ENCODE measurements at regions not wholly inside any gene's neighbourhood (a gene's known extent, or its start where the extent isn't known, plus 50 kb on each side); places are given as distances from the start of the nearest gene placed in this dataset.

DNA sequence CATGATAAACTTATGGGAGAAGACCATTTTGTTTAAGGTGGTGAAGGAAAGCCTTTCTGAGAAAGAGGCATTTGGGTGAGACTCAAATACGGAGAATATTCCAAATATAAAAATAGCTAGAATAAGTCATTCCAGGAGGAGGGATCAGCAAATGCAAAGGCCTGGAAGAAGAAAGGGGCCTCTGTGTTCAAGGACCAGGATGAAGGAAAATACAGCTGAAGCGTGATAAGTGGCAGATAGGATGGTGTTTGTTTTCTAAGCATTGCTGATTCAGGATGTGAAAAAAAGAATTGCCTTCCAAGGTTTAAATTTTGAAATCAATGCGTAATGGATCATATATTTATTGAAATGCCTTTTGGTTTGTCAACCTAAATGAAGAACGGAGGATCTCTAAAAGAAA, 59.4 kb upstream of the CAST start:
- H3K18ac ChIP-seq (ENCODE audit: extremely low read depth, low read length) = no peak overlapping the region
- no peak overlapping the region for H3K9ac ChIP-seq (replicated peaks in 1 of 4; ENCODE audit: extremely low read depth in 1 of 4, low read depth in 3 of 4, low read length in 3 of 4)
- H3K4me1 ChIP-seq (replicated peaks in 1 of 4; ENCODE audit: control insufficient read depth in 3 of 4, insufficient read depth in 4 of 4, low read length in 3 of 4) = peaks cover 0 to 5% (median 0%) of the 10 kb centered on the region in 4 experiments; a peak in 1 of 7 replicates
- ChIA-PET CTCF (ENCODE audit: partially characterized antibody) (interaction anchor here (0.6 to 7.1 kb wide), 33 partner anchors 10 to 748 kb away, joined by 3 to 118 read pairs (median 4); partner anchors contain the start of gene PCSK1), POLR2A (ENCODE audit: partially characterized antibody) (no interaction called here)
- no peak overlapping the region for H3K14ac ChIP-seq (ENCODE audit: insufficient read length)
- H3K79me2 ChIP-seq (ENCODE audit: control insufficient read depth in 1 of 2, insufficient read depth in 2 of 2, low read length in 2 of 2) = no peaks in the 10 kb centered on the region
- no peak overlapping the region for H3K4me2 ChIP-seq (ENCODE audit: insufficient read depth in 1 of 2, low read depth in 2 of 2, low read length in 2 of 2)
- DNase-seq (ENCODE audit: low read depth in 1 of 2, low spot score in 2 of 2) (no peak), FAIRE-seq (no peak)
- H4K91ac ChIP-seq (replicated peaks; ENCODE audit: insufficient read length, low read length) = no peak overlapping the region
- peaks cover 0 to 3% of the 10 kb centered on the region in 2 experiments; a peak in 1 of 4 replicates for H3K9me3 ChIP-seq (ENCODE audit: insufficient read depth in 2 of 2, low read depth in 1 of 2, low read length in 1 of 2)
- no peaks in the 10 kb centered on the region for H3K27me3 ChIP-seq (replicated peaks in 1 of 4; ENCODE audit: control insufficient read depth in 3 of 4, extremely low read depth in 1 of 4, insufficient read depth in 3 of 4, low read length in 3 of 4)
- WGBS, 2 experiments (ENCODE audit: extremely low coverage in 1 of 2, insufficient coverage in 1 of 2, insufficient read length in 1 of 2, insufficient replicate concordance in 2 of 2, low coverage in 1 of 2, low lambda C conversion rate in 2 of 2, missing lambda C conversion rate in 1 of 2) = 92% methylated on average over 4 of the region's 4 CpGs; no CpG with 5 or more reads in 1 of the 2 experiments
- H2BK20ac ChIP-seq (ENCODE audit: low read length) = no peak overlapping the region
- no peak overlapping the region for H3K23ac ChIP-seq (ENCODE audit: insufficient read length)
- H3K23me2 ChIP-seq (ENCODE audit: low read depth, low read length) = no peaks in the 10 kb centered on the region
- H3K4ac ChIP-seq (replicated peaks; ENCODE audit: insufficient read length, low read depth, low read length) = no peak overlapping the region
- no peak overlapping the region for H4K8ac ChIP-seq (ENCODE audit: extremely low read depth, insufficient read depth, low read length)
- H2BK12ac ChIP-seq (ENCODE audit: low read depth, low read length) = no peak overlapping the region
- no peak overlapping the region for H2BK15ac ChIP-seq (ENCODE audit: low read length)
- no peaks in the 10 kb centered on the region for H4K20me1 ChIP-seq (replicated peaks in 1 of 2; ENCODE audit: control insufficient read depth in 1 of 2, insufficient read depth in 2 of 2, low read length in 2 of 2)
- no peaks in the 10 kb centered on the region for H3K36me3 ChIP-seq (ENCODE audit: control insufficient read depth in 2 of 4, insufficient read depth in 4 of 4, low read length in 3 of 4)
- H2BK120ac ChIP-seq (replicated peaks; ENCODE audit: low read depth, low read length) = no peak overlapping the region
- H4K5ac ChIP-seq (ENCODE audit: insufficient read length, low read depth, low read length) = no peak overlapping the region
- H2AK5ac ChIP-seq (ENCODE audit: low read depth, low read length) = no peak overlapping the region
- H3K4me3 ChIP-seq (ENCODE audit: extremely low read depth in 1 of 4, insufficient read depth in 2 of 4, low read depth in 3 of 4, low read length in 4 of 4) = no peak overlapping the region
- no peaks in the 10 kb centered on the region for H3K79me1 ChIP-seq (ENCODE audit: low read depth, low read length)
- no peak overlapping the region for H3K27ac ChIP-seq (ENCODE audit: low read depth, low read length)
- H3K56ac ChIP-seq (replicated peaks; ENCODE audit: insufficient read length, low read depth, low read length) = no peak overlapping the region
- no peak for TF ChIP-seq SUZ12 (IDR thresholded peaks at IDR 0.05; ENCODE audit: low read length)
- H2AFZ ChIP-seq (ENCODE audit: low read length) = no peak overlapping the region
- H2BK5ac ChIP-seq (ENCODE audit: low read depth, low read length) = no peak overlapping the region

Data from H1 (cell line).